AG04449 (cell line): ENCODE measurements at regions not wholly inside any gene's neighbourhood (a gene's known extent, or its start where the extent isn't known, plus 50 kb on each side); places are given as distances from the start of the nearest gene placed in this dataset.
A peak's percentile ranks its signal among the peaks of the same experiment; 100 is the strongest.

Source experiments
- CTCF ChIA-PET: fragments of 350-600 bp; formaldehyde crosslinking; extraction: SDS; loops from one replicate; lab custom pipeline; 2021; ENCODE audit warnings: antibody characterized with exemption; lab: Yijun Ruan, JAX
- POLR2A ChIA-PET: fragments of 400-600, 350-600 bp; formaldehyde crosslinking; extraction: SDS; loops from one replicate; lab custom pipeline; 2020; ENCODE audit warnings: antibody characterized with exemption, inconsistent platforms; lab: Yijun Ruan, JAX
- DNase-seq: peaks from one replicate; pipeline ENCODE4 v3.0.0-alpha.2; 2010; ENCODE audit warnings: low read depth, low spot score
- H3K4me3 ChIP-seq: 2 replicates; pipeline ENCODE4 v1.5.1; 2011; ENCODE audit warnings: low read depth, mild to moderate bottlenecking, control low read depth, low read length
- CTCF ChIP-seq: IDR thresholded peaks from one replicate; pipeline ENCODE4 v1.5.1; 2011; ENCODE audit warnings: mild to moderate bottlenecking, moderate library complexity, low read length, control low read depth, inconsistent platforms; ENCODE audit not compliant: insufficient read depth; ENCODE audit errors: missing control alignments

DNA sequence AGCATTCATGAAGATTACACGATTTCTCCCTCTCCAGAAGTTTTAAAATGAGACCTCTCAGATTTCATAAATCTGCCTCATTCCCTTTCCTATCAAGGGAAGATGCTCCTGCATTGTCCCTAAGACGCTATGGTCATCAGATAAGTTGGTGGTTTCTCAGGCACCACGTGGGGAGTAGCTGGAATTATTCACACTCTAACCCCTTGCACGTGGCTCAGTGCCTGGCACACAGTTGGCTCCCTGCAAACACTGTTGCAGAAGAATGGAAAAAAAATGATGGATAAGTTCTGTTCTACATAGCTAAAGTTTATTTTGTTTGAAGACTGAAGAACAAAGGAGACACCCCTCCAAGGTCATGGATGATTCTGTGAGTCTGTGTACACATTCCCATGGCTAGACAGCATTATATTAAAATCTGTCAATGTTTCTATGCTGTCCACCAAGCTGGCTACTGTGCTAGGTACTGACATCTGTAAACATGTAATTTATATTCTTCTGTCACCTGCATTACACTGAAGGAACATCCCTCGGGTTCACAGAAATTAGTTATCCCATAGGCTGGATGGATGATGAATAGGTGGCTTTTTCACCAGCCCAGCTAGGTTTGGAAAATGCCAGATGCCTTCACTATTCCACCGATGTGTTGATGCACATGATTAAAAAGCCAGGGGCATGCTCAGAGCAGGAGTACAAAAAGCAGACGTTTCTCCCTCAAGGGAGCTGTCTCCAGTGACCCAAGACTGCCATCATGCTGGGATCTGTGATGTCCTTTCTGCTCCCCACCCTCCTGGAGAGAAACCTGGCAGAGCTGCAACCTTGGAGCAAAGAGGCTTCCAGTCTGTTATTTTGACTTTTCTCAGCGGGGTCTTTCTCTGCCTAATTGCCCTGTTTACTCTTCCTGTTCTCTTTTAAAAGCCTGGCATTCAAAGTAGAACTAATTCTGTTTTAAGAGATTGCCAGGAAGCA lies 610.5 kb downstream of the UTRN start:
- POLR2A ChIA-PET, result no interaction called here
- no peak for TF ChIP-seq CTCF
- CTCF ChIA-PET, result interaction anchor here (0.7 to 1.6 kb wide), 2 partner anchors 9 to 320 kb away, joined by 3 to 4 read pairs; no protein-coding TSS in a partner anchor
- no peak overlapping the region for H3K4me3 ChIP-seq
- DNase-seq, result no peak

DNA sequence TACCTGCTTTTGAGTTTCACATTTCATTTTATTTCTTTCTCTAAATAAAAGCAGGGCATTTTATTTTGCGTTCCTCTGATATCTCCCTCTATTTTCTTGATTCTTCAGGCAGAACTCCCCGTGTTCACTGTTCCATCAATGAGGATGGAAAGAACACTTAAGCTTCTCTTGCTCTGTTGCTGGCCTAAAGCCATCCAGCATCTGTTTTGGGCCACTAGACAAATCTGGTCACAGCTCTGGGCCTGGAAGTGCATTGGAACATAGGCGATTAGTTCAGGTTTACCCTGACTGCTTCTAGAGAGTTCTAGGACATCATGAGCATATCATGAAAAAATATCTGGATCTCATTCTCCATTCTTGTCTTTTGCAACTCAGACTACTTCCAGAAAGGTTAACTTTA lies 611.2 kb downstream of the UTRN start:
- TF ChIP-seq CTCF, result no peak
- no peak overlapping the region for H3K4me3 ChIP-seq
- POLR2A ChIA-PET, result no interaction called here
- CTCF ChIA-PET, result interaction anchor here (0.7 to 1.6 kb wide), 2 partner anchors 10 to 319 kb away, joined by 3 to 4 read pairs; no protein-coding TSS in a partner anchor
- no peak for DNase-seq

- POLR2A ChIA-PET, result interaction anchor here (1.0 kb wide), 1 partner anchor 16 kb away, joined by 4 read pairs; no protein-coding TSS in a partner anchor
- CTCF ChIA-PET, result interaction anchor here (0.7 to 1.6 kb wide), 3 partner anchors 10 to 319 kb away, joined by 3 to 4 read pairs (median 3); no protein-coding TSS in a partner anchor
- TF ChIP-seq CTCF, result no peak
Measured at GRCh38 chr6:144896871-144897270, 611.7 kb downstream of the UTRN start.

GRCh38 chr6:144897441-144897921 lies 612.3 kb downstream of the UTRN start:
- H3K4me3 ChIP-seq, result no peak overlapping the region
- DNase-seq, result peak; percentile 65
- no peak for TF ChIP-seq CTCF
- POLR2A ChIA-PET, result interaction anchor here (1.0 kb wide), 1 partner anchor 15 kb away, joined by 4 read pairs; no protein-coding TSS in a partner anchor
- CTCF ChIA-PET, result interaction anchor here (1.1 kb wide), 1 partner anchor 10 kb away, joined by 3 read pairs; no protein-coding TSS in a partner anchor

More at GRCh38 chr6:144896871-144897270, 611.7 kb downstream of the UTRN start:
- DNase-seq, result no peak
- H3K4me3 ChIP-seq, result no peak overlapping the region

DNA sequence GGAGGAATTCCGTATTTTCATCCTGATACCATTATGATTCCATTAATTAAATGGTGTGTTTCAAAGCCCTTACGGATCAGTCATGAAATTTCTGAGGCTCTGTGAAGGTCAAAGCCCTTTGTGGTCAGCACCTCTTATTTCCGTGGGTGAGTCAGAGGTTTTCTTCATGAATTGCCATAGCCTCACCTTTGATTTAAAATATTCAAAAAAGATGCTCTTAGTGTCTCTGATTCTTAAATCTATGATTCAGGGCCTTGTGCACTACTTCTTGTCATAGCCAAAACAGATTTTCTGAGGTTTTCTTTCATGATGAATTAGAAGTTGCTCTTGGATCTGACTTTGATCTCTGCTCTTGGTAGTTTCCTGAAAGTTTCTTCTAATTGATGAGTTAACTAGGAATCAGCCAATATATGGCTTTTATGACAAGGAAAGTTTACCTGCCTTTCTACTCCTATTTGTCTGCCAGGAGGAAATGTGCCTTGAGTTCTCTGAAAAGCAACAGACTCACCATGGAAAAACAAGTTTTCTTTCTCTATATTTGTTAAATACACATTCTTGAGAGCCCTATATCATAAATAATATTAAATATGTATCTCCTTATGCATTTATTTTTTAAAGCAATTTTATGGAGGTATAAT lies 613.0 kb downstream of the UTRN start:
- ChIA-PET POLR2A (no interaction called here), CTCF (no interaction called here)
- no peak for DNase-seq
- TF ChIP-seq CTCF, result no peak
- no peak overlapping the region for H3K4me3 ChIP-seq
